ENCODE measurements at regions not wholly inside any gene's neighbourhood (a gene's known extent, or its start where the extent isn't known, plus 50 kb on each side); places are given as distances from the start of the nearest gene placed in this dataset.

GRCh38 chrX:122555925-122556324 is 628.2 kb upstream of the GRIA3 start:
- CTCF ChIA-PET = no interaction called here
- POLR2A ChIA-PET = no interaction called here
- no peak for TF ChIP-seq CTCF (IDR thresholded peaks at IDR 0.05; ENCODE audit: control extremely low read depth, extremely low read depth, low read depth, missing control alignments)
- no peak for DNase-seq (ENCODE audit: extremely low spot score)

GRCh38 chrX:122565952-122566351 is 618.1 kb upstream of the GRIA3 start:
- TF ChIP-seq CTCF (IDR thresholded peaks at IDR 0.05; ENCODE audit: control extremely low read depth, extremely low read depth, low read depth, missing control alignments) = no peak
- CTCF ChIA-PET = no interaction called here
- DNase-seq (ENCODE audit: extremely low spot score) = no peak
- POLR2A ChIA-PET = no interaction called here

DNA sequence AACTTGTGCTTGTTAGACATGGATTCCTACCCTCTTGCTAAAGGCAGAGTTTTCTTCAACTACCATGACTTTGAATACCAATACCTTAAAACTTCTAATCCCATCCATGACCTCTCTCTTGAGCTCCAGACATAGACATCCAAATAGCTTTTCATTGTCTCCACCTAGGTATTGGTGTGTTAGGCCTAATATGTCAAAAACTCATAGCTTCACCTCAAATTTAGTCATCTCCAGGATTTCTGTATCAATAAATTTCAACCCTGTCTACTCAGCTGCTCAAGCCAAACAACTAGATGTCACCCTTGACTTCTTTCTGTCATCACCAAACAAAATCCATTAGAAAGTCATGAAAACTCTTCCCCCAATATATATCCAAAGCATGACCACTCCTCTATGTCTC is 617.7 kb upstream of the GRIA3 start:
- POLR2A ChIA-PET = no interaction called here
- no peak for DNase-seq (ENCODE audit: extremely low spot score)
- TF ChIP-seq CTCF (IDR thresholded peaks at IDR 0.05; ENCODE audit: control extremely low read depth, extremely low read depth, low read depth, missing control alignments) = no peak
- CTCF ChIA-PET = no interaction called here

DNA sequence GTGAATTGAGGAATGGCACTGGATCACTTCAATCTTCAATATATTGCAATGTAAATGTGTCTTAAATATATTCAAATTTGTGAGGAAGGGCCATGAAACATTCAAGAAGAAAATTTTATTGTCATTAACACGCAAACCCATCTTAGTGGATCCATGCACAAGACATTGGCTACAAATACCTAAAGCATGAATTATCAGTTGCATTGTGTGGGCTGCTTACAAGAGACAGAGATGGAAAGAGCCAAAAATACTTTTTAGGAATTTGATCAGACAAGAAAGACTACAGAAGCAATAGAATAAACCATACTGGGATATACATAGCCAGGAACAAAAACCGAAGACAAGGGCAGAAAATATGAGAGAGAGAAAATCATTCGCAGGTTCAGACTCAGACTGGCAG is 616.2 kb upstream of the GRIA3 start:
- TF ChIP-seq CTCF (IDR thresholded peaks at IDR 0.05; ENCODE audit: control extremely low read depth, extremely low read depth, low read depth, missing control alignments) = no peak
- ChIA-PET POLR2A (no interaction called here), CTCF (no interaction called here)
- no peak for DNase-seq (ENCODE audit: extremely low spot score)

GRCh38 chrX:122572461-122572860 is 611.6 kb upstream of the GRIA3 start:
- POLR2A ChIA-PET = no interaction called here
- no peak for TF ChIP-seq CTCF (IDR thresholded peaks at IDR 0.05; ENCODE audit: control extremely low read depth, extremely low read depth, low read depth, missing control alignments)
- DNase-seq (ENCODE audit: extremely low spot score) = no peak
- CTCF ChIA-PET = no interaction called here

- DNase-seq (ENCODE audit: extremely low spot score) = no peak
- no peak for TF ChIP-seq CTCF (IDR thresholded peaks at IDR 0.05; ENCODE audit: control extremely low read depth, extremely low read depth, low read depth, missing control alignments)
- CTCF ChIA-PET = no interaction called here
- POLR2A ChIA-PET = no interaction called here
Measured at GRCh38 chrX:122579036-122579435, 605.0 kb upstream of the GRIA3 start.

DNA sequence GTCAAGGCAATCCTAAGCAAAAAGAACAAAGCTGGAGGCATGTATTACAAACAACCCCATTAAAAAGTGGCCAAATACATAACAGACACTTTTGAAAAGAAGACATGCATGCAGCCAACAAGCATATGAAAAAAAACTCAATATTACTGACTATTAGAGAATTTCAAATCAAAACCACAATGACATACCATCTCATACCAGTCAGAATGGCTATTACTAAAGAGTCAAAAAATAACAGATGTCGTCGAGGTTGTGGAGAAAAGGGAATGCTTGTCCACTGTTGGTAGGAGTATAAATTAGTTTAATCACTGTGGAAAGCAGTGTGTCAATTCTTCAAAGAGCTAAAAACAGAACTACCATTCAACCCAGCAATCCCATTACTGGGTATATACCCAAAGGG is 604.6 kb upstream of the GRIA3 start:
- DNase-seq (ENCODE audit: extremely low spot score) = no peak
- TF ChIP-seq CTCF (IDR thresholded peaks at IDR 0.05; ENCODE audit: control extremely low read depth, extremely low read depth, low read depth, missing control alignments) = no peak
- POLR2A ChIA-PET = no interaction called here
- CTCF ChIA-PET = no interaction called here
